ENCODE measurements at regions not wholly inside any gene's neighbourhood (a gene's known extent, or its start where the extent isn't known, plus 50 kb on each side); places are given as distances from the start of the nearest gene placed in this dataset.
"Not testable (repeated sequence)": the region's sequence is repeated elsewhere in the genome, so short reads cannot be mapped to it uniquely, and the experiment has no call there.

DNA sequence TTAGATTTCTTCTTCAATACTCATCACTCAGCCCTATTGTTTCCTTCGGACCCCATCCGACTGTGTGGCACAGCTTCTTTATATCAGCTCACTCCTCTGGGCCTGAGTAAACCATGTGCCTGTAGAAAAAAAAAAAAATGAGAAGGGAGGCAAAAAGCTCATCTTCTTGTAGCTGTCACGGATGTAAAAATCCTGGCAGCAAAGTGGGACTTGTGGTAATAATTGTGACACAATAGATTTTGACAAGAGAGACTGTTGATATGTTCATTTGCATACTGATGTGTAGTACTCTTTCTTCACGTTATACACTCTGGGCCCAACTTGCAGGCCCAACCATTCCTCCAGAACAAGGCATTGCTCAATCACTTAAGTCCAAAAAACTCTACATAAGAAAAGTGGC lies 270.0 kb upstream of the SMIM21 start:
- Mint-ChIP-seq H3K4me1 (ENCODE audit: low read depth) (no peaks in the 10 kb centered on the region), H3K4me3 (ENCODE audit: unreplicated experiment) (no peak overlapping the region), H3K9me3 (ENCODE audit: low read depth) (peaks cover 4% of the 10 kb centered on the region), H3K27ac (ENCODE audit: unreplicated experiment) (no peak overlapping the region), H3K27me3 (ENCODE audit: low read depth) (peaks cover 2% of the 10 kb centered on the region), H3K36me3 (ENCODE audit: low read depth) (no peaks in the 10 kb centered on the region)
- TF ChIP-seq, protein P1, sequence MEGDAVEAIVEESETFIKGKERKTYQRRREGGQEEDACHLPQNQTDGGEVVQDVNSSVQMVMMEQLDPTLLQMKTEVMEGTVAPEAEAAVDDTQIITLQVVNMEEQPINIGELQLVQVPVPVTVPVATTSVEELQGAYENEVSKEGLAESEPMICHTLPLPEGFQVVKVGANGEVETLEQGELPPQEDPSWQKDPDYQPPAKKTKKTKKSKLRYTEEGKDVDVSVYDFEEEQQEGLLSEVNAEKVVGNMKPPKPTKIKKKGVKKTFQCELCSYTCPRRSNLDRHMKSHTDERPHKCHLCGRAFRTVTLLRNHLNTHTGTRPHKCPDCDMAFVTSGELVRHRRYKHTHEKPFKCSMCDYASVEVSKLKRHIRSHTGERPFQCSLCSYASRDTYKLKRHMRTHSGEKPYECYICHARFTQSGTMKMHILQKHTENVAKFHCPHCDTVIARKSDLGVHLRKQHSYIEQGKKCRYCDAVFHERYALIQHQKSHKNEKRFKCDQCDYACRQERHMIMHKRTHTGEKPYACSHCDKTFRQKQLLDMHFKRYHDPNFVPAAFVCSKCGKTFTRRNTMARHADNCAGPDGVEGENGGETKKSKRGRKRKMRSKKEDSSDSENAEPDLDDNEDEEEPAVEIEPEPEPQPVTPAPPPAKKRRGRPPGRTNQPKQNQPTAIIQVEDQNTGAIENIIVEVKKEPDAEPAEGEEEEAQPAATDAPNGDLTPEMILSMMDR (IDR thresholded peaks at IDR 0.05): no peak
- DNase-seq (ENCODE audit: low spot score): no peak

DNA sequence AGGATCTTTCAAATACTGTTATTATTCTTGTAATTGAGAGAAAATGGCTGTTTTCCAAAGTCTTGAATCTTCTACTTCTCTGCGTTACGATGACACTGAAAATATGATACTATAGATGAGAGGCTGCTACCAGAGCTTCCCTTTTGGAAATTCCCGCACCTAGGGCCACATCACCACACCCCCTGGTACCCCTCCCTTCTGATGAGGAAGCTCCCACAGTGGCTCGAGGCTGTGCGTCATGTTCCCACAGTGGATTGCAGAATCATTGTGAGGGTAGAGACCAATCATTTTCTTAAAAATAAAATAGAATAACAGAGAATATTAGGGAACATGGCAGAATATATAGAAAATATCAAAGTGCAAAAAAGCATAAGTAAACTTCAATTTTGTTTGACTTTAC lies 268.9 kb upstream of the SMIM21 start:
- Mint-ChIP-seq H3K4me1 (ENCODE audit: low read depth) (no peaks in the 10 kb centered on the region), H3K27ac (ENCODE audit: unreplicated experiment) (no peak overlapping the region), H3K9me3 (ENCODE audit: low read depth) (no peaks in the 10 kb centered on the region), H3K4me3 (ENCODE audit: unreplicated experiment) (no peak overlapping the region), H3K36me3 (ENCODE audit: low read depth) (no peaks in the 10 kb centered on the region), H3K27me3 (ENCODE audit: low read depth) (peaks cover 2% of the 10 kb centered on the region)
- TF ChIP-seq, protein P1 (IDR thresholded peaks at IDR 0.05): no peak
- DNase-seq (ENCODE audit: low spot score): no peak

DNA sequence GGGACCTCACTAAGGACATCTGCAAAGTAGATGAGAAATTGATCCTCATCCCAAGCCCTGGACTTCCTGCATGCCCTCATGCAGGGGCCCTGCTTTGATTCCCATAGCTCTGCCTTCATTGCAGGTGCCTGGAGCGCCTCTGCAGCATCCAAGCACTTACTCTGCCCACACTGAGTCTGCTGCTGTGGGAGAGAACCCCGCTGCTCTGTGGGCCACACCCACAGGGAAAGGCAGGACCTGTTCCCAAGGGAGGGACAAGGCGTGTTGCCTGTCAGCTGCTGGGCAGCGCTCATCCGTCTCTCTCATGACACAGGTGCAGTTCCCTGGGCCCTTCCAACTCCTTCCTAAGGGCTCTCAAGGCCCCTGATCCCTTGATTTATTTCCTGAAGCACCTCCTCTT lies 266.8 kb upstream of the SMIM21 start:
- Mint-ChIP-seq H3K27ac (ENCODE audit: unreplicated experiment) (no peak overlapping the region), H3K4me1 (ENCODE audit: low read depth) (no peaks in the 10 kb centered on the region), H3K9me3 (ENCODE audit: low read depth) (no peaks in the 10 kb centered on the region), H3K36me3 (ENCODE audit: low read depth) (no peaks in the 10 kb centered on the region), H3K27me3 (ENCODE audit: low read depth) (peaks cover 2% of the 10 kb centered on the region), H3K4me3 (ENCODE audit: unreplicated experiment) (no peak overlapping the region)
- TF ChIP-seq, protein P1 (IDR thresholded peaks at IDR 0.05): no peak
- DNase-seq (ENCODE audit: low spot score): no peak

DNA sequence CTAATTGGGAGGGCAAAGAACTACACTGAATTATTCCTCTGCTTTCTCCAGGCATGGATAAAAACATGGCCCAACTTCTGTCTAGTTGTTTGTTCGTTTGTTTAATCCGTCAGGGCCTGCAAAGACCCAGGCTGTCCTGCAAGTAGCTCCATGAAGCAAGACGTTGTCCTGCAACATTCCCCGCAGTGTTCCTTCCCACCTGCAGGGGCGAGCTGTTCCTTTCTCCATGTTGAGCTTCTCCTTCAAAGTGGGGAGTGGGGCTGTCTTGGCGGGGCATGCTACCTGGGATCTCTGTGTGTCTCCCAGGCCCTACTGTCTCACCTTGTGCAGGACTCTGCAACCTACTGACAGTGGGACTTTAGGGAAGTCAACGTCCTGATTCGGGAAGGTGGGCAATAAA lies 264.0 kb upstream of the SMIM21 start:
- Mint-ChIP-seq H3K27ac (ENCODE audit: unreplicated experiment) (no peak overlapping the region), H3K4me1 (ENCODE audit: low read depth) (no peaks in the 10 kb centered on the region), H3K36me3 (ENCODE audit: low read depth) (no peaks in the 10 kb centered on the region), H3K4me3 (ENCODE audit: unreplicated experiment) (no peak overlapping the region), H3K27me3 (ENCODE audit: low read depth) (peaks cover 4% of the 10 kb centered on the region), H3K9me3 (ENCODE audit: low read depth) (no peaks in the 10 kb centered on the region)
- TF ChIP-seq, protein P1 (IDR thresholded peaks at IDR 0.05): no peak
- no peak for DNase-seq (ENCODE audit: low spot score)

DNA sequence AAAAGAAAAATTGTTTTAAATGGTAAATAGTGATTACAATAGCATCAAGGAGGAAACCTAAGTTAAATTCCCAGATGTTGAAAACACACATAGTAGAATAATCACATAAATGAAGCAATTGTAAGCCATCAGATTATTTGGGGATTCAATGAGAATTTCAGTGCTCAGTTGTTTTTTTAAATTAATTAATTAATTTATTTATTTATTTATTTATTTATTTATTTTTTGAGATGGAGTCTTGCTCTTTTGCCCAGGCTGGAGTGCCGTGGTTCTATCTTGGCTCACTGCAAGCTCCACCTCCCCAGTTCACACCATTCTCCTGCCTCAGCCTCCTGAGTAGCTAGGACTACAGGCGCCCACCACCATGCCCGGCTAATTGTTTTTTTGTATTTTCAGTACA lies 262.8 kb upstream of the SMIM21 start:
- not testable (repeated sequence) for H3K36me3 Mint-ChIP-seq (ENCODE audit: low read depth); H3K27ac Mint-ChIP-seq (ENCODE audit: unreplicated experiment); DNase-seq (ENCODE audit: low spot score); H3K27me3 Mint-ChIP-seq (ENCODE audit: low read depth); H3K9me3 Mint-ChIP-seq (ENCODE audit: low read depth); H3K4me1 Mint-ChIP-seq (ENCODE audit: low read depth); H3K4me3 Mint-ChIP-seq (ENCODE audit: unreplicated experiment)

DNA sequence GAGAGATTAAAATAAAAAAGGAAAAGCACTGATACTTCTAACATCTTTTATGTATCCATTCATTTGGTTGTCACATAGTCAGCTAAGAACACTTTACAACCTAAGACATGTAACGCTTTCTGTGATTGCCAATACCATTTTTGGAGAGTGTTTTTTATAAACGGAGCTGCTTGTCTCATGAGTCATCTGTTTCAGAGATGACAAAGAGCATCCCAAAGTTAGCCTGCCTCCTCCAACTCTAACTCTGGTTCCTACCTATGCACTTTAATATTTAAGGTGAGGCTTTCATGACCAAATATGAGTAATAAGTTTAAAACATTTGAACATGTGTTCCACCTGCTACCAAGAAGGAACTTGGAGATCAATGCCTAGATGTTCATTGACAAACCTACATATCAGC lies 260.1 kb upstream of the SMIM21 start:
- H3K36me3 Mint-ChIP-seq (ENCODE audit: low read depth): no peaks in the 10 kb centered on the region
- no peaks in the 10 kb centered on the region for H3K9me3 Mint-ChIP-seq (ENCODE audit: low read depth)
- no peaks in the 10 kb centered on the region for H3K4me1 Mint-ChIP-seq (ENCODE audit: low read depth)
- DNase-seq (ENCODE audit: low spot score): no peak
- peaks cover 4% of the 10 kb centered on the region for H3K27me3 Mint-ChIP-seq (ENCODE audit: low read depth)
- no peak overlapping the region for H3K27ac Mint-ChIP-seq (ENCODE audit: unreplicated experiment)
- no peak overlapping the region for H3K4me3 Mint-ChIP-seq (ENCODE audit: unreplicated experiment)
- TF ChIP-seq, protein P1 (IDR thresholded peaks at IDR 0.05): no peak
